Osteocyte (in vitro differentiated cells): ENCODE measurements at regions not wholly inside any gene's neighbourhood (a gene's known extent, or its start where the extent isn't known, plus 50 kb on each side); places are given as distances from the start of the nearest gene placed in this dataset.
"Not testable (repeated sequence)": the region's sequence is repeated elsewhere in the genome, so short reads cannot be mapped to it uniquely, and the experiment has no call there.

Experiments used
- DNase-seq: peaks from one replicate; pipeline ENCODE4 v3.0.0; 2021; ENCODE audit warnings: mixed read lengths; ENCODE audit not compliant: unreplicated experiment; ENCODE audit errors: extremely low spot score
- H3K27ac Mint-ChIP-seq: one replicate; pipeline ENCODE4 v1.8.0; 2021; ENCODE audit warnings: mild to moderate bottlenecking, mixed read lengths; ENCODE audit not compliant: unreplicated experiment
- H3K27me3 Mint-ChIP-seq: one replicate; pipeline ENCODE4 v1.8.0; 2021; ENCODE audit warnings: mixed read lengths; ENCODE audit not compliant: unreplicated experiment
- H3K36me3 Mint-ChIP-seq: one replicate; pipeline ENCODE4 v1.8.0; 2021; ENCODE audit warnings: mixed read lengths; ENCODE audit not compliant: unreplicated experiment
- H3K4me1 Mint-ChIP-seq: one replicate; pipeline ENCODE4 v1.8.0; 2021; ENCODE audit warnings: mixed read lengths; ENCODE audit not compliant: unreplicated experiment
- H3K4me3 Mint-ChIP-seq: one replicate; pipeline ENCODE4 v1.8.0; 2021; ENCODE audit warnings: mild to moderate bottlenecking, moderate library complexity, mixed read lengths; ENCODE audit not compliant: unreplicated experiment
- H3K9me3 Mint-ChIP-seq: one replicate; pipeline ENCODE4 v1.8.0; 2021; ENCODE audit warnings: mixed read lengths; ENCODE audit not compliant: unreplicated experiment
- TF ChIP-seq, protein P1 (sequence below): fragments of 200-600 bp; sonication (generic); IDR thresholded peaks from 2 replicates; pipeline ENCODE4 v1.5.0; 2021; ENCODE audit warnings: antibody characterized with exemption, mild to moderate bottlenecking, moderate library complexity

DNA sequence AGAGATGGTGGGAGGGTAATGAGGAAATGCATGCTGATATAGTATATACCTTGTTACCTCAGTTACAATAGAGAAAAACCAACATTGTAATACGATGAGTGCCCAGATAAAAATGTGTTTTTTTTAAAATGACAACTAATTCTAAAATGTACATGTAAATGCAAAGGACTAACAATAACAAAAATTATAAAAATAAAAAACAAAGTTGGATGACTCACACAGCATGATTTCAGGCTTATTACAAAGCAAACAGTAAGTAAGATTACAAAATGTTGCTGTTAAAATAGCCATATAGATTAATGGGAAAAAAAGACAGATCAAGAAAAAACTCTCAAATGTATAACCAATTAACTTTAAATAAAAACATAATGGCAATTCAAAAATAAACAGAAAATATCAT, 1099.4 kb downstream of the FSCB start:
- peaks cover 12% of the 10 kb centered on the region for H3K9me3 Mint-ChIP-seq
- peaks cover 3% of the 10 kb centered on the region for H3K4me1 Mint-ChIP-seq
- TF ChIP-seq, protein P1, sequence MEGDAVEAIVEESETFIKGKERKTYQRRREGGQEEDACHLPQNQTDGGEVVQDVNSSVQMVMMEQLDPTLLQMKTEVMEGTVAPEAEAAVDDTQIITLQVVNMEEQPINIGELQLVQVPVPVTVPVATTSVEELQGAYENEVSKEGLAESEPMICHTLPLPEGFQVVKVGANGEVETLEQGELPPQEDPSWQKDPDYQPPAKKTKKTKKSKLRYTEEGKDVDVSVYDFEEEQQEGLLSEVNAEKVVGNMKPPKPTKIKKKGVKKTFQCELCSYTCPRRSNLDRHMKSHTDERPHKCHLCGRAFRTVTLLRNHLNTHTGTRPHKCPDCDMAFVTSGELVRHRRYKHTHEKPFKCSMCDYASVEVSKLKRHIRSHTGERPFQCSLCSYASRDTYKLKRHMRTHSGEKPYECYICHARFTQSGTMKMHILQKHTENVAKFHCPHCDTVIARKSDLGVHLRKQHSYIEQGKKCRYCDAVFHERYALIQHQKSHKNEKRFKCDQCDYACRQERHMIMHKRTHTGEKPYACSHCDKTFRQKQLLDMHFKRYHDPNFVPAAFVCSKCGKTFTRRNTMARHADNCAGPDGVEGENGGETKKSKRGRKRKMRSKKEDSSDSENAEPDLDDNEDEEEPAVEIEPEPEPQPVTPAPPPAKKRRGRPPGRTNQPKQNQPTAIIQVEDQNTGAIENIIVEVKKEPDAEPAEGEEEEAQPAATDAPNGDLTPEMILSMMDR, result no peak
- H3K36me3 Mint-ChIP-seq, result no peaks in the 10 kb centered on the region
- DNase-seq, result no peak
- no peak overlapping the region for H3K4me3 Mint-ChIP-seq
- H3K27ac Mint-ChIP-seq, result no peak overlapping the region
- no peaks in the 10 kb centered on the region for H3K27me3 Mint-ChIP-seq

DNA sequence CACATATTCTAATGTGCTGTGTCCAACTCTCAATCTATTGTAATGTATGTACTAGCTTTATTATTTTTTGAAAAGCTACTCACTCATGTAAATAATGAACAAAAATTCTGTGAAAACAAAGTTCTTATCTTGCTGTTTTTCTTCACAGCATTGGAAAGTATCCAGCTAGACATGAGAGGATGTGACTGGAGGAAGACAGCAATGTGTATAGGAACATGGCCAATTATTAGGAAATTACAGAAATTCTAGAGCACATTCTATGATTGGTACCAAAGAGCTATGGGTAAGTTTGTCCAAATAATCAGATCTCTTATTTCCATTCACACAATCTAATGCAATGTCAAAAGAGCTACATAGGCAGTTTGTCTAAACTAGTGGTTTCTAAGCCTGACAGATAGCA, 1100.2 kb downstream of the FSCB start:
- Mint-ChIP-seq H3K9me3 (peaks cover 12% of the 10 kb centered on the region), H3K36me3 (no peaks in the 10 kb centered on the region), H3K4me3 (no peak overlapping the region), H3K4me1 (peaks cover 3% of the 10 kb centered on the region), H3K27me3 (no peaks in the 10 kb centered on the region), H3K27ac (no peak overlapping the region)
- TF ChIP-seq, protein P1, result no peak
- no peak for DNase-seq

DNA sequence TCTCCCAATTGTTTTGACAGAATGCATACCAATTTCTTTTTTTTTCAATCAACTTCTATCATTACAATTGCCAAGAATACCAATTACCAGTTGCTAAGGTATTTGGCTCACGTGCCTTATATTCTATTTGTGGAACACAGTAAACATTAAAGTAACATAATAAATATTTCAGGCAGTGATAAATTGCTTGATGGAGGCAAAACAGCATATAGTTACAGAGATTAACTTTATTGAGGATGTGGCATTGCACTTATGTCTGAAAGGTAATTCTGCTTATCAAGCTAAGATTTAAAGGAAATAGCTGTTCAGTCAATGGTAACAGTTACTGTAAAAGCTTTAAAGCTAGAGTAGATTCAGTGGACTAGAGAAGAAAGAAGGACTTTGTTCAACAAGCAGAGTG, 1107.8 kb downstream of the FSCB start:
- no peak overlapping the region for H3K27ac Mint-ChIP-seq
- TF ChIP-seq, protein P1, result no peak
- DNase-seq, result no peak
- no peaks in the 10 kb centered on the region for H3K4me1 Mint-ChIP-seq
- no peaks in the 10 kb centered on the region for H3K27me3 Mint-ChIP-seq
- H3K36me3 Mint-ChIP-seq, result no peaks in the 10 kb centered on the region
- peaks cover 5% of the 10 kb centered on the region for H3K9me3 Mint-ChIP-seq
- H3K4me3 Mint-ChIP-seq, result no peak overlapping the region

DNA sequence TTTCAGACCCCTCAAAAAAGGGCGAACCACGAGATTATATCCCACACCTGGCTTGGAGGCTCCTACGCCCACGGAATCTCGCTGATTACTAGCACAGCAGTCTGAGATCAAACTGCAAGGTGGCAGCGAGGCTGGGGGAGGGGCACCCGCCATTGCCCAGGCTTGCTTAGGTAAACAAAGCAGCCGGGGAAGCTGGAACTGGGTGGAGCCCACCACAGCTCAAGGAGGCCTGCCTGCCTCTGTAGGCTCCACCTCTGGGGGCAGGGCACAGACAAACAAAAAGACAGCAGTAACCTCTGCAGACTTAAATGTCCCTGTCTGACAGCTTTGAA, 1136.6 kb downstream of the FSCB start:
- not testable (repeated sequence) for H3K4me3 Mint-ChIP-seq, H3K36me3 Mint-ChIP-seq, H3K27me3 Mint-ChIP-seq, DNase-seq, H3K27ac Mint-ChIP-seq, H3K4me1 Mint-ChIP-seq
- H3K9me3 Mint-ChIP-seq, result peaks cover 15% of the 10 kb centered on the region

DNA sequence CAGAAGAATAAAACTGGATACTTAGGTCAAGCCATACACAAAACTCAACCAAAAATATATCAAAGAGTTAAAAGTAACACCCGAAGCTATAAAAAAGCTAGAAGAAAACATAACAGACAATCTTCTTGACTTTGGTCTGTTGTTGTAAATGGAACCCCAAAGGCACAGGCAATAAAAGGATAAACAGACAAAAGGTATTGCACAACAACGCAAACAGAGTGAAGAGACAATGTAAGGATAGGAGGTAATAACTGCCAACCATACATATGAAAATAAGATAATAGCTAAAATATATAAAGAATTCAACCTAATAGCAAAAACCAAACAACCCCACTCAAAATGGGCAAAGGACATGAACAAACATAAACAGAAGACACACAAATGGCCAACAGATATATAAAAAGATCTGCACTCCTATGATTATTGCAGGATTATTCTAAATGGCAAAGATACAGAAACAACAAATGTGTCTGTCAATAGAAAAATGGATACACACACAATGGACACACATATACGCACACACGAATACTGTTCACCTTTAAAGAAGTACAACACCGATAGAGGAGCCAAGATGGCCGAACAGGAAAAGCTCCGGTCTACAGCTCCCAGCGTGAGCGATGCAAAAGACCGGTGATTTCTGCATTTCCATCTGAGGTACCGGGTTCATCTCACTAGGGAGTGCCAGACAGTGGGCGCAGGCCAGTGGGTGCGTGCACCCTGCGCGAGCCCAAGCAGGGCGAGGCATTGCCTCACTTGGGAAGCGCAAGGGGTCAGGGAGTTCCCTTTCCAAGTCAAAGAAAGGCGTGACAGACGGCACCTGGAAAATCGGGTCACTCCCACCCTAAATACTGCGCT, 1137.1 kb downstream of the FSCB start:
- no peaks in the 10 kb centered on the region for H3K27me3 Mint-ChIP-seq
- H3K36me3 Mint-ChIP-seq, result no peaks in the 10 kb centered on the region
- DNase-seq, result peak; percentile 65
- no peak overlapping the region for H3K27ac Mint-ChIP-seq
- H3K4me3 Mint-ChIP-seq, result no peak overlapping the region
- TF ChIP-seq, protein P1, result no peak
- peaks cover 15% of the 10 kb centered on the region for H3K9me3 Mint-ChIP-seq
- H3K4me1 Mint-ChIP-seq, result no peaks in the 10 kb centered on the region
